Adipocyte (in vitro differentiated cells): ENCODE measurements at regions not wholly inside any gene's neighbourhood (a gene's known extent, or its start where the extent isn't known, plus 50 kb on each side); places are given as distances from the start of the nearest gene placed in this dataset.

ENCODE experiments used
- DNase-seq: peaks from one replicate; pipeline ENCODE4 v3.0.0-alpha.2; 2015; ENCODE audit warnings: low read depth
- H3K27me3 ChIP-seq: replicated peaks from 2 replicates; pipeline ENCODE4 v1.7.0; 2013; ENCODE audit warnings: mild to moderate bottlenecking, low read length, moderate library complexity; ENCODE audit not compliant: control insufficient read depth, insufficient read depth
- H3K36me3 ChIP-seq: 2 replicates; pipeline ENCODE4 v1.7.0; 2013; ENCODE audit warnings: low read length, mild to moderate bottlenecking, moderate library complexity; ENCODE audit not compliant: control insufficient read depth, insufficient read depth, severe bottlenecking
- H3K4me1 ChIP-seq: 2 replicates; pipeline ENCODE4 v1.7.0; 2013; ENCODE audit warnings: mild to moderate bottlenecking, low read length, moderate library complexity; ENCODE audit not compliant: control insufficient read depth, insufficient read depth
- H3K4me3 ChIP-seq: 2 replicates; pipeline ENCODE4 v1.7.0; 2013; ENCODE audit warnings: mild to moderate bottlenecking, low read length, moderate library complexity
- H3K9ac ChIP-seq: 2 replicates; pipeline ENCODE4 v1.7.0; 2013; ENCODE audit warnings: mild to moderate bottlenecking, low read length, moderate library complexity
- H3K9me3 ChIP-seq: 2 replicates; pipeline ENCODE4 v1.7.0; 2013; ENCODE audit warnings: mild to moderate bottlenecking, low read length, moderate library complexity; ENCODE audit not compliant: control insufficient read depth

- peaks cover 5% of the 10 kb centered on the region for H3K27me3 ChIP-seq
- H3K9ac ChIP-seq, result no peak overlapping the region
- H3K9me3 ChIP-seq, result peaks cover 8% of the 10 kb centered on the region
- no peak overlapping the region for H3K4me3 ChIP-seq
- H3K36me3 ChIP-seq, result no peaks in the 10 kb centered on the region
- no peak for DNase-seq
- H3K4me1 ChIP-seq, result no peaks in the 10 kb centered on the region
Measured at GRCh38 chr10:6305401-6306321, 102.9 kb downstream of the PFKFB3 start.

GRCh38 chr10:6306917-6307316 lies 104.2 kb downstream of the PFKFB3 start:
- H3K36me3 ChIP-seq, result no peaks in the 10 kb centered on the region
- no peak for DNase-seq
- no peaks in the 10 kb centered on the region for H3K4me1 ChIP-seq
- peaks cover 8% of the 10 kb centered on the region for H3K9me3 ChIP-seq
- H3K4me3 ChIP-seq, result no peak overlapping the region
- H3K9ac ChIP-seq, result no peak overlapping the region
- peaks cover 13% of the 10 kb centered on the region for H3K27me3 ChIP-seq

GRCh38 chr10:6309816-6310215 lies 107.1 kb downstream of the PFKFB3 start:
- peaks cover 37% of the 10 kb centered on the region for H3K27me3 ChIP-seq
- no peak overlapping the region for H3K9ac ChIP-seq
- H3K4me1 ChIP-seq, result no peaks in the 10 kb centered on the region
- H3K9me3 ChIP-seq, result peaks cover 8% of the 10 kb centered on the region
- DNase-seq, result no peak
- H3K4me3 ChIP-seq, result no peak overlapping the region
- no peaks in the 10 kb centered on the region for H3K36me3 ChIP-seq

- no peak for DNase-seq
- Histone ChIP-seq H3K9me3 (peaks cover 8% of the 10 kb centered on the region), H3K27me3 (peaks cover 43% of the 10 kb centered on the region), H3K4me3 (no peak overlapping the region), H3K9ac (no peak overlapping the region), H3K36me3 (no peaks in the 10 kb centered on the region), H3K4me1 (no peaks in the 10 kb centered on the region)
Measured at GRCh38 chr10:6310977-6311376, 108.2 kb downstream of the PFKFB3 start.

- no peaks in the 10 kb centered on the region for H3K36me3 ChIP-seq
- no peak overlapping the region for H3K4me3 ChIP-seq
- H3K9me3 ChIP-seq, result peaks cover 5% of the 10 kb centered on the region
- H3K9ac ChIP-seq, result no peak overlapping the region
- H3K27me3 ChIP-seq, result peaks cover 45% of the 10 kb centered on the region
- H3K4me1 ChIP-seq, result no peaks in the 10 kb centered on the region
- DNase-seq, result no peak
Measured at GRCh38 chr10:6311700-6312330, 109.1 kb downstream of the PFKFB3 start.

- H3K4me3 ChIP-seq, result no peak overlapping the region
- H3K4me1 ChIP-seq, result no peaks in the 10 kb centered on the region
- H3K27me3 ChIP-seq, result peaks cover 51% of the 10 kb centered on the region
- no peaks in the 10 kb centered on the region for H3K36me3 ChIP-seq
- no peaks in the 10 kb centered on the region for H3K9me3 ChIP-seq
- no peak for DNase-seq
- H3K9ac ChIP-seq, result no peak overlapping the region
Measured at GRCh38 chr10:6312636-6313035, 109.9 kb downstream of the PFKFB3 start.

GRCh38 chr10:6313111-6313895 lies 110.6 kb downstream of the PFKFB3 start:
- no peaks in the 10 kb centered on the region for H3K36me3 ChIP-seq
- H3K9ac ChIP-seq, result no peak overlapping the region
- DNase-seq, result no peak
- peaks cover 56% of the 10 kb centered on the region for H3K27me3 ChIP-seq
- H3K4me3 ChIP-seq, result no peak overlapping the region
- H3K4me1 ChIP-seq, result no peaks in the 10 kb centered on the region
- H3K9me3 ChIP-seq, result no peaks in the 10 kb centered on the region

GRCh38 chr10:6314620-6315205 lies 112.0 kb downstream of the PFKFB3 start:
- H3K4me3 ChIP-seq, result no peak overlapping the region
- H3K4me1 ChIP-seq, result no peaks in the 10 kb centered on the region
- peaks cover 60% of the 10 kb centered on the region for H3K27me3 ChIP-seq
- no peaks in the 10 kb centered on the region for H3K36me3 ChIP-seq
- no peak overlapping the region for H3K9ac ChIP-seq
- no peak for DNase-seq
- no peaks in the 10 kb centered on the region for H3K9me3 ChIP-seq

- Histone ChIP-seq H3K9ac (no peak overlapping the region), H3K9me3 (no peaks in the 10 kb centered on the region), H3K27me3 (peaks cover 33% of the 10 kb centered on the region), H3K4me1 (no peaks in the 10 kb centered on the region), H3K36me3 (no peaks in the 10 kb centered on the region), H3K4me3 (no peak overlapping the region)
- DNase-seq, result no peak
Measured at GRCh38 chr10:6319119-6319518, 116.4 kb downstream of the PFKFB3 start.

GRCh38 chr10:6320320-6321010 lies 117.7 kb downstream of the PFKFB3 start:
- peaks cover 20% of the 10 kb centered on the region for H3K27me3 ChIP-seq
- no peaks in the 10 kb centered on the region for H3K9me3 ChIP-seq
- no peaks in the 10 kb centered on the region for H3K36me3 ChIP-seq
- no peaks in the 10 kb centered on the region for H3K4me1 ChIP-seq
- no peak overlapping the region for H3K4me3 ChIP-seq
- DNase-seq, result no peak
- no peak overlapping the region for H3K9ac ChIP-seq
